ENCODE measurements at regions not wholly inside any gene's neighbourhood (a gene's known extent, or its start where the extent isn't known, plus 50 kb on each side); places are given as distances from the start of the nearest gene placed in this dataset.

GRCh38 chr3:59654123-59654479 lies 604.3 kb upstream of the CFAP20DC start:
- TF ChIP-seq SPI1 (IDR thresholded peaks at IDR 0.05; ENCODE audit: borderline replicate concordance, insufficient read depth, low read depth, low read length) = no peak
- TF ChIP-seq NR2C1 (IDR thresholded peaks at IDR 0.05) = no peak
- TF ChIP-seq ATF7 (IDR thresholded peaks at IDR 0.05; ENCODE audit: low read depth) = no peak
- TF ChIP-seq FOXK2 (IDR thresholded peaks at IDR 0.05) = no peak
- no peak for TF ChIP-seq EGR1 (IDR thresholded peaks at IDR 0.05; ENCODE audit: borderline replicate concordance in 1 of 2, low read depth in 2 of 2, low read length in 2 of 2)
- TF ChIP-seq ZNF592 (IDR thresholded peaks at IDR 0.05) = no peak
- no peak for TF ChIP-seq BRCA1 (IDR thresholded peaks at IDR 0.05; ENCODE audit: low read depth, low read length)
- TF ChIP-seq BACH1 (IDR thresholded peaks at IDR 0.05; ENCODE audit: borderline replicate concordance) = no peak
- no peak for DNase-seq (ENCODE audit: low read depth, low spot score)
- Histone ChIP-seq H3K9ac (ENCODE audit: control insufficient read depth, insufficient read depth, low read length) (no peak overlapping the region), H3K79me2 (ENCODE audit: control insufficient read depth, insufficient read depth, low read length) (no peaks in the 10 kb centered on the region), H3K9me3 (replicated peaks; ENCODE audit: control insufficient read depth, insufficient read depth, low read length) (no peaks in the 10 kb centered on the region; the same call in 2 of the 3 replicates), H4K20me1 (ENCODE audit: control insufficient read depth, insufficient read depth) (no peaks in the 10 kb centered on the region), H2AFZ (ENCODE audit: control insufficient read depth, low read depth, low read length) (no peak overlapping the region), H3K4me1 (ENCODE audit: control insufficient read depth, insufficient read depth, low read length) (no peaks in the 10 kb centered on the region), H3K4me3 (no peak overlapping the region), H3K36me3 (ENCODE audit: control insufficient read depth in 2 of 2, insufficient read depth in 2 of 2, low read length in 1 of 2) (no peaks in the 10 kb centered on the region), H3K4me2 (ENCODE audit: control insufficient read depth, insufficient read depth) (no peak overlapping the region), H3K27me3 (replicated peaks in 1 of 2; ENCODE audit: control insufficient read depth in 2 of 2, insufficient read depth in 2 of 2, low read length in 1 of 2) (0 out of 4 replicates have a peak, but pooled peaks cover 0 to 1% of the 10 kb centered on the region in 2 experiments), H3K27ac (ENCODE audit: control insufficient read depth, insufficient read depth) (no peak overlapping the region)
- CTCF ChIA-PET = interaction anchor here (0.6 kb wide), 1 partner anchor 203 kb away, joined by 3 read pairs; no protein-coding TSS in a partner anchor
- in situ Hi-C loops (cut with MboI) (no loop called here), intact Hi-C loops (cut with micrococcal nuclease; ENCODE audit: unreplicated experiment) (no loop called here)
- RAD21 ChIA-PET (ENCODE audit: unreplicated experiment) = no interaction called here
- BruUV-seq (replicated peaks) = no TSS peak
- POLR2A ChIA-PET = no interaction called here
- no peak for FAIRE-seq
- SMC1A ChIA-PET (ENCODE audit: uncharacterized antibody, unreplicated experiment) = no interaction called here
- 62% methylated on average over 9 of the region's 9 CpGs for WGBS (ENCODE audit: insufficient coverage, insufficient replicate concordance, low lambda C conversion rate, missing lambda C conversion rate)
- no peak for ATAC-seq
